ENCODE measurements at regions not wholly inside any gene's neighbourhood (a gene's known extent, or its start where the extent isn't known, plus 50 kb on each side); places are given as distances from the start of the nearest gene placed in this dataset.

GRCh38 chr19:29376855-29377354 lies 148.9 kb upstream of the VSTM2B start:
- TF ChIP-seq CTCF (IDR thresholded peaks at IDR 0.05), result no peak
- no peak overlapping the region for H3K4me3 Mint-ChIP-seq
- no peak overlapping the region for H3K27ac ChIP-seq (ENCODE audit: low read depth in 1 of 2, low read length in 2 of 2)
- H3K9ac ChIP-seq (ENCODE audit: insufficient read depth, low read length, poor library complexity, severe bottlenecking), result no peak overlapping the region
- peaks cover 0 to 8% of the 10 kb centered on the region in 2 donors for H3K27me3 ChIP-seq (ENCODE audit: control insufficient read depth in 2 of 2, insufficient read depth in 2 of 2, low read length in 2 of 2)
- no peaks in the 10 kb centered on the region for H3K36me3 Mint-ChIP-seq
- no peak overlapping the region for H3K4me3 ChIP-seq (replicated peaks in 1 of 3; ENCODE audit: low read depth in 2 of 3, low read length in 3 of 3)
- no peaks in the 10 kb centered on the region for H3K4me1 ChIP-seq (ENCODE audit: control insufficient read depth in 1 of 2, insufficient read depth in 2 of 2, low read length in 2 of 2)
- no peaks in the 10 kb centered on the region for H3K9me3 ChIP-seq (replicated peaks in 1 of 2; ENCODE audit: control insufficient read depth in 1 of 2, insufficient read depth in 1 of 2, low read length in 2 of 2)
- H2AFZ ChIP-seq (ENCODE audit: insufficient read depth, low read depth, low read length, poor library complexity, severe bottlenecking), result no peak overlapping the region
- H3K27me3 Mint-ChIP-seq (ENCODE audit: low read depth in 3 of 3), result peaks cover 5 to 18% (median 12%) of the 10 kb centered on the region in 3 donors
- WGBS (ENCODE audit: insufficient coverage), result 89% methylated on average over 4 of the region's 5 CpGs
- peaks cover 0 to 8% (median 2%) of the 10 kb centered on the region in 7 donors for H3K9me3 Mint-ChIP-seq
- H3K4me1 Mint-ChIP-seq, result no peaks in the 10 kb centered on the region
- no peak overlapping the region for H3K4me2 ChIP-seq (replicated peaks; ENCODE audit: extremely low read depth, low read length, poor library complexity, severe bottlenecking)
- intact Hi-C loops (cut with micrococcal nuclease), result no loop called here
- no peaks in the 10 kb centered on the region for H3K79me2 ChIP-seq (ENCODE audit: insufficient read depth, low read length)
- H4K20me1 ChIP-seq (ENCODE audit: insufficient read depth, low read length), result no peaks in the 10 kb centered on the region
- no peak overlapping the region for H3K27ac Mint-ChIP-seq
- DNase-seq, result no peak
- H3K36me3 ChIP-seq (replicated peaks in 1 of 2; ENCODE audit: control insufficient read depth in 1 of 2, insufficient read depth in 2 of 2, low read length in 2 of 2), result no peaks in the 10 kb centered on the region

GRCh38 chr19:29378126-29378525 lies 147.7 kb upstream of the VSTM2B start:
- no peak for DNase-seq
- Histone ChIP-seq H2AFZ (ENCODE audit: insufficient read depth, low read depth, low read length, poor library complexity, severe bottlenecking) (no peak overlapping the region), H3K4me2 (replicated peaks; ENCODE audit: extremely low read depth, low read length, poor library complexity, severe bottlenecking) (no peak overlapping the region), H3K9ac (ENCODE audit: insufficient read depth, low read length, poor library complexity, severe bottlenecking) (no peak overlapping the region), H3K9me3 (replicated peaks in 1 of 2; ENCODE audit: control insufficient read depth in 1 of 2, insufficient read depth in 1 of 2, low read length in 2 of 2) (no peaks in the 10 kb centered on the region), H3K27me3 (ENCODE audit: control insufficient read depth in 2 of 2, insufficient read depth in 2 of 2, low read length in 2 of 2) (peaks cover 0 to 8% of the 10 kb centered on the region in 2 donors), H3K27ac (ENCODE audit: low read depth in 1 of 2, low read length in 2 of 2) (no peak overlapping the region), H3K4me1 (ENCODE audit: control insufficient read depth in 1 of 2, insufficient read depth in 2 of 2, low read length in 2 of 2) (no peaks in the 10 kb centered on the region), H3K36me3 (replicated peaks in 1 of 2; ENCODE audit: control insufficient read depth in 1 of 2, insufficient read depth in 2 of 2, low read length in 2 of 2) (no peaks in the 10 kb centered on the region), H3K4me3 (replicated peaks in 1 of 3; ENCODE audit: low read depth in 2 of 3, low read length in 3 of 3) (no peak overlapping the region), H4K20me1 (ENCODE audit: insufficient read depth, low read length) (no peaks in the 10 kb centered on the region), H3K79me2 (ENCODE audit: insufficient read depth, low read length) (no peaks in the 10 kb centered on the region)
- Mint-ChIP-seq H3K27me3 (ENCODE audit: low read depth in 3 of 3) (peaks cover 5 to 16% (median 12%) of the 10 kb centered on the region in 3 donors), H3K36me3 (no peaks in the 10 kb centered on the region), H3K9me3 (peaks cover 0 to 8% (median 2%) of the 10 kb centered on the region in 7 donors), H3K27ac (no peak overlapping the region), H3K4me3 (no peak overlapping the region), H3K4me1 (no peaks in the 10 kb centered on the region)
- intact Hi-C loops (cut with micrococcal nuclease), result no loop called here
- WGBS (ENCODE audit: insufficient coverage), result 100% methylated on average over 2 of the region's 4 CpGs
- no peak for TF ChIP-seq CTCF (IDR thresholded peaks at IDR 0.05)

Data from CD14-positive monocyte (primary cell).